HG03575 (cell line): ENCODE measurements at regions not wholly inside any gene's neighbourhood (a gene's known extent, or its start where the extent isn't known, plus 50 kb on each side); places are given as distances from the start of the nearest gene placed in this dataset.
"Not testable (repeated sequence)": the region's sequence is repeated elsewhere in the genome, so short reads cannot be mapped to it uniquely, and the experiment has no call there.

Experiments
- ATAC-seq: cut with Tn5 transposase; IDR thresholded peaks from one replicate; pipeline ENCODE4 v1.9.1; 2021; ENCODE audit not compliant: unreplicated experiment, insufficient number of reproducible peaks, low FRiP score; ENCODE audit errors: extremely low read depth

DNA sequence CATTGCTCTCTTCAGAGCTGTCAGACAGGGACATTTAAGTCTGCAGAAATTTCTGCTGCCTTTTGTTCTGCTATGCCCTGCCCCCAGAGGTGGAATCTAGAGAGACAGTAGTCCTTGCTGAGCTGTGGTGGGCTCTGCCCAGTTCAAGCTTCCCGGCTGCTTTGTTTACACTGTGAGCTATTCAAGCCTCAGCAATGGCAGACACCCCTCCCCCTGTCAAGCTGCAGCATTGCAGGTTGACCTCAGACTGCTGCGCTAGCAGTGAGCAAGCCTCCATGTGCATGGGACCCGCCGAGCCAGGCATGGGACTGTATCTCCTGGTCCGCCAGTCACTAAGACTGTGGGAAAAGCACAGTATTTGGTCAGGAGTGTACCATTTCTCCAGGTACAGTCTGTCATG is 53.6 kb upstream of the MAPK10 start:
- not testable (repeated sequence) for ATAC-seq

GRCh38 chr4:86414686-86415085 is 54.8 kb upstream of the MAPK10 start:
- ATAC-seq = no peak

DNA sequence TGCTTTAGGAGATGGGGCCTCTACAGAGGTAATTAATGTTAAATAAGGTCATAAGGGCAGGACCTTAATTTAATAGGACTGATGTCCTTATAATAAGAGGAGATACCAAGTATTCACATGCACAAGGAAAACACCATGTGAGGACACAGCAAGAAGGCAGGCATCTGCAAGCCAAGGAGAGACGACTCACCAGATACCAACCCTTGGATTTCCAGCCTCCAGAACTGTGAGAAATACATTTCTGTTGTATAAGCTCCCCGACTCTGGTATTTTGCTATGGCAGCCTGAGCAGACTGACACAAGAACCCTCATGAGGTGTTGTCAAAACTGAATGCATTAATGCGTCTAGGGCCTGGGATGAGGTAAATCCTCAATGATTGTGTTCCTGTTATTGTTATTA is 56.2 kb upstream of the MAPK10 start:
- no peak for ATAC-seq

GRCh38 chr4:86421461-86421860 is 61.6 kb upstream of the MAPK10 start:
- no peak for ATAC-seq

GRCh38 chr4:86431543-86432116 is 71.8 kb upstream of the MAPK10 start:
- no peak for ATAC-seq

DNA sequence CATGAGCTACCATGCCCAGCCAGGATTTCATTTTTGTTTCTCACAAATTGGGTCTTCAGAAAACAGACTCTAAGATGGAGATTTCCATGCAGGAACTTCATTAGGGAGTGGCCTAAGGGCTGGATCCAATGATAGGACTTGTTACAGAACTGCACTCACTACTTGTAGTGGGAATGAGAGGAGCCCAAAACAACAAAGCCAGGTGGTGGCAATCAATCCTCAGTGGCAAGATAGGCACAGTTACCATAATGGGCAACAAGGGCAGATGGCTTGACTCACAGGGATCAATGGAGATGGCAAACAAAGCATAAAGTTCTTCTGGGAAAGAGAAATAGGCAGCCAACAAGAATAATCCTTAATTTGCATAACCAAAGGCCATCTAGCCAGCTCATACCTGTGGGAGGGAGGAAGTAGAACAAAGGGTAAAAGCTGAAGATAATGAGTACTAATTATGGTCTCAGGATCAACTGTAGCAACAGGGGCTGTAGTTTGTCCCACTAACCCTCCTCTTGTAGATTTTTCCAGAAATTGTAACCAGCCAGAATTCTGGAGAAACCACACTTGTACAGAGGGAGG is 72.8 kb upstream of the MAPK10 start:
- ATAC-seq = no peak

DNA sequence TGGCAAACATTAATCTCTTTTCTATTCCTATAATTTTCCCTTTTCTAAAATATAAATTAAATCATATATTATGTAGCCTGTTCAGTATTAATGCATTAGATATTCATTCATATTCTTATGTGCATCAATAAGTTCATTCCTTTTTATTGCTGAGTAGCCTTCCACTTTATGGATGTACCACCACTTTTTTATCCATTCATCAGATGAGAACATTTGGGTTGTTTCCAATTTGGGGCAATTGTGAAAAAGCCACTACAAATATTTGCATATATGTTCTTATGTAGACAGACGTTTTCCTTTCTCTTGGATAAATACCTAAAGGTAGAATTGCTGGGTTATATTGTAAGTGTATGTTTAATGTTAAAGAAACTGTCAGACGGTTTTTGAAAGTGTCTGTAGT is 79.4 kb upstream of the MAPK10 start:
- ATAC-seq = no peak

GRCh38 chr4:86441175-86441936 is 81.5 kb upstream of the MAPK10 start:
- no peak for ATAC-seq

DNA sequence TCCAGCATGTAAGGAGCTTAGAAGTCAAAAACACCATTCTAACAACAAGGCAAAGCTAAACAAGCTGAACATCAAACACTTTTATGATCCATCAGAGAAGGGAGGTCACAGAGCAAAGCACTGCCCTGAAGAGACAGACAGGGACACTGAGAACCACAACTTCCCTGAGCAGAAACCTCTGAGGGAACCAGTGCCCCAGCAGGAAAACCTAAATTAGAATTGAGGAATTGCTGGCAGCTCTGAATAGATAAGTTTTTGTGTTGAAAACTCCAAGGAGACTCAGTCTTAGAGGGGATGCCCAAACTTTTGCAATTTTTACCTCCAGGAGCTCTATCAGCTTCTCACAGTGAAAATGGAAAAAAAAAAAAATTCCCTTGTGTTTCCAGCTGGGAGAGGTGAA is 83.0 kb upstream of the MAPK10 start:
- no peak for ATAC-seq

DNA sequence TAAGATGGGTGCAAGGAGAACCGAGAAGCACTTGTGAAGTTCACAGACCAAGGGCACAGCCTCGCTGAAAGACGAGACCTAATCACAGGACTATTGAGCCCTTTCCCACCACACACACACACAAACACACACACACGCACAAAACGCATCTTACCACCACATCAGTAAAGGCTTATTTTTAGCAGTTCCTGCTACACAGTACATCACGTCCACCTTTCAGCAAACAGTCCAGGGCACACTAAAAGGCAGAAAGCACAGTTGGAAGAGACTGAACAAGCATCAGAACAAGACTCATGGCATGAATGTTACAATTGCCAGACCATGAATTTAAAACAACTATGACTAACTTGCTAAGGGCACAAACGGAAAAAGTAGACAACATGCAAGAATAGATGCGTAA is 83.6 kb upstream of the MAPK10 start:
- no peak for ATAC-seq

- no peak for ATAC-seq
These were observed 87.1 kb upstream of the MAPK10 start for GRCh38 chr4:86446996-86447395.

DNA sequence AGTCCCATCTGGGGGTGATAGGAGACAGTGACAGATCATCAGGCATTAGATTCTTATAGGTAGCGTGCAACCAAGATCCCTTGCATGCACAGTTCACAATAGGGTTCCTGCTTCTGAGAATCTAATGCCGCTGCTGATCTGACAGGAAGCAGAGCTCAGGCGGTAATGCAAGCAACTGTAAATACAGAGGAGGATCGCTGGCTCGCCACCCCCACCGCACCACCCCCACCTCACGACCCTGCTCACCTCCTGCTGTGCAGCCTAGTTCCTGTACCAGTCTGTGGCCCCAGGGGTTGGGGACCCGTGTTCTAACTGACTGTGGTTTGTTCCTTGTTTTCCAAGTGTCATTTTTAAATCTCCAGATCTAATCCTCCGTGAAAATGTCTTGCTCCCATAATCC is 89.0 kb upstream of the MAPK10 start:
- ATAC-seq = no peak

- no peak for ATAC-seq
These were observed 90.1 kb upstream of the MAPK10 start for GRCh38 chr4:86449746-86450588.

GRCh38 chr4:86450861-86451260 is 91.0 kb upstream of the MAPK10 start:
- ATAC-seq = no peak

GRCh38 chr4:86451560-86452330 is 91.9 kb upstream of the MAPK10 start:
- no peak for ATAC-seq

- ATAC-seq = no peak
These were observed 92.6 kb upstream of the MAPK10 start for GRCh38 chr4:86452422-86452891.

GRCh38 chr4:86452924-86453531 is 93.2 kb upstream of the MAPK10 start:
- no peak for ATAC-seq

GRCh38 chr4:86453611-86454072 is 93.8 kb upstream of the MAPK10 start:
- not testable (repeated sequence) for ATAC-seq
